ENCODE measurements at regions not wholly inside any gene's neighbourhood (a gene's known extent, or its start where the extent isn't known, plus 50 kb on each side); places are given as distances from the start of the nearest gene placed in this dataset.

GRCh38 chr12:114302606-114303315, 103.2 kb downstream of the TBX5 start:
- DNase-seq: no peak

GRCh38 chr12:114302117-114302516, 103.8 kb downstream of the TBX5 start:
- no peak for DNase-seq

- DNase-seq: no peak
Measured at GRCh38 chr12:114294303-114294685, 111.7 kb downstream of the TBX5 start.

GRCh38 chr12:114293571-114294302, 112.2 kb downstream of the TBX5 start:
- no peak for DNase-seq

- DNase-seq: no peak
Measured at GRCh38 chr12:114293073-114293472, 112.9 kb downstream of the TBX5 start.

GRCh38 chr12:114291389-114292060, 114.4 kb downstream of the TBX5 start:
- DNase-seq: no peak

GRCh38 chr12:114287821-114288525, 118.0 kb downstream of the TBX5 start:
- no peak for DNase-seq

- no peak for DNase-seq
Measured at GRCh38 chr12:114286145-114286544, 119.8 kb downstream of the TBX5 start.

GRCh38 chr12:114285554-114285953, 120.4 kb downstream of the TBX5 start:
- no peak for DNase-seq

GRCh38 chr12:114284041-114284440, 121.9 kb downstream of the TBX5 start:
- DNase-seq: no peak

GRCh38 chr12:114275932-114276785, 129.8 kb downstream of the TBX5 start:
- no peak for DNase-seq

GRCh38 chr12:114275086-114275485, 130.9 kb downstream of the TBX5 start:
- no peak for DNase-seq

- no peak for DNase-seq
Measured at GRCh38 chr12:114274131-114274530, 131.8 kb downstream of the TBX5 start.

GRCh38 chr12:114272605-114273004, 133.3 kb downstream of the TBX5 start:
- DNase-seq: no peak

GRCh38 chr12:114272071-114272470, 133.9 kb downstream of the TBX5 start:
- DNase-seq: no peak

GRCh38 chr12:114269153-114269552, 136.8 kb downstream of the TBX5 start:
- no peak for DNase-seq

- DNase-seq: no peak
Measured at GRCh38 chr12:114266536-114266935, 139.4 kb downstream of the TBX5 start.

GRCh38 chr12:114265036-114265435, 140.9 kb downstream of the TBX5 start:
- DNase-seq: no peak

- no peak for DNase-seq
Measured at GRCh38 chr12:114263056-114263805, 142.7 kb downstream of the TBX5 start.

- no peak for DNase-seq
Measured at GRCh38 chr12:114257687-114258086, 148.3 kb downstream of the TBX5 start.

- no peak for DNase-seq
Measured at GRCh38 chr12:114254998-114255397, 150.9 kb downstream of the TBX5 start.
